Panc1 (cell line): ENCODE measurements at regions not wholly inside any gene's neighbourhood (a gene's known extent, or its start where the extent isn't known, plus 50 kb on each side); places are given as distances from the start of the nearest gene placed in this dataset.

Experiments used
- ATAC-seq: fragments of 200-7000 bp; cut with Tn5 transposase; 2 replicates; pipeline ENCODE4 v1.9.1; 2020; ENCODE audit warnings: mild to moderate bottlenecking, moderate library complexity
- BruUV-seq: library from RNA; stranded (reverse); fragments of 400-500 nt; replicated peaks from 2 replicates; lab custom pipeline; 2021; lab: Mats Ljungman, UMichigan
- CTCF ChIA-PET: fragments of 300-600 bp; sonication (Branson Sonifier 250); formaldehyde crosslinking; loops from one replicate; lab custom pipeline; 2022; ENCODE audit warnings: antibody characterized with exemption; lab: Charles Lee
- POLR2A ChIA-PET: fragments of 300-600 bp; sonication (Branson Sonifier 250); formaldehyde crosslinking; loops from one replicate; lab custom pipeline; 2022; ENCODE audit warnings: antibody characterized with exemption; lab: Charles Lee
- DNase-seq: peaks from one replicate; pipeline ENCODE4 v3.0.0-alpha.2; 2010; ENCODE audit warnings: low read depth, low spot score
- H3K27ac ChIP-seq: 2 replicates; pipeline ENCODE4 v1.5.1; 2011; ENCODE audit warnings: mild to moderate bottlenecking, low read length, inconsistent platforms
- H3K27me3 ChIP-seq: fragments of 200-500 bp; sonication (Bioruptor generic); 2 replicates; pipeline ENCODE4 v1.6.0; 2014; ENCODE audit warnings: low read length, inconsistent platforms; ENCODE audit not compliant: control insufficient read depth, insufficient read depth
- H3K36me3 ChIP-seq: fragments of 200-500 bp; sonication (Bioruptor generic); 2 replicates; pipeline ENCODE4 v1.5.1; 2014; ENCODE audit warnings: inconsistent platforms, mild to moderate bottlenecking, low read length, moderate library complexity; ENCODE audit not compliant: control insufficient read depth, insufficient read depth
- H3K4me1 ChIP-seq: 2 replicates; pipeline ENCODE4 v1.5.1; 2011; ENCODE audit warnings: inconsistent platforms, mild to moderate bottlenecking, low read length, moderate library complexity; ENCODE audit not compliant: control insufficient read depth, insufficient read depth
- H3K4me3 ChIP-seq, 2 experiments: 2 replicates each; pipeline ENCODE4 v1.5.1; 2011 to 2012; ENCODE audit warnings: low read depth in 2 of 2, low read length in 2 of 2, mild to moderate bottlenecking in 2 of 2, inconsistent platforms in 1 of 2, moderate library complexity in 1 of 2
- H3K9me3 ChIP-seq: fragments of 200-500 bp; sonication (Bioruptor generic); 2 replicates; pipeline ENCODE4 v1.5.1; 2014; ENCODE audit warnings: low read depth, mild to moderate bottlenecking, inconsistent platforms, low read length, moderate library complexity; ENCODE audit not compliant: control insufficient read depth, insufficient read depth
- CTCF ChIP-seq: fragments of 450-650 bp; IDR thresholded peaks from 2 replicates; pipeline ENCODE4 v1.5.1; 2017; ENCODE audit warnings: mild to moderate bottlenecking
- POLR2AphosphoS5 ChIP-seq: IDR thresholded peaks from 2 replicates; pipeline ENCODE4 v1.6.1; 2012; ENCODE audit warnings: mild to moderate bottlenecking, low read depth, low read length, moderate library complexity
- REST ChIP-seq, 2 experiments: IDR thresholded peaks; 2 replicates each; pipeline ENCODE4 v1.6.1; 2011 to 2012; ENCODE audit warnings: low read depth in 2 of 2, control low read depth in 1 of 2, low read length in 1 of 2, mild to moderate bottlenecking in 1 of 2, moderate library complexity in 1 of 2; ENCODE audit not compliant: insufficient read depth in 1 of 2
- SIN3A ChIP-seq: IDR thresholded peaks from 2 replicates; pipeline ENCODE4 v1.6.1; 2012; ENCODE audit warnings: low read depth, mild to moderate bottlenecking, low read length, moderate library complexity, borderline replicate concordance; ENCODE audit not compliant: insufficient read depth
- TCF7L2 ChIP-seq: IDR thresholded peaks from 2 replicates; pipeline ENCODE4 v1.6.1; 2011; ENCODE audit warnings: mild to moderate bottlenecking, low read depth, low read length, inconsistent platforms
- in situ Hi-C: cut with HindIII; loops from 2 replicates; pipeline ENCODE4 v1.10.0; 2016; ENCODE audit warnings: low sequenced_read_pairs, low pct_unique_long_range_greater_than_20kb
- intact Hi-C: fragments of 100-400 bp; cut with micrococcal nuclease; formaldehyde crosslinking; loops from one replicate; pipeline ENCODE4 v1.10.0; 2022; ENCODE audit not compliant: unreplicated experiment

GRCh38 chr4:124278477-124278876 is 434.1 kb downstream of the ANKRD50 start:
- Histone ChIP-seq H3K9me3 (no peaks in the 10 kb centered on the region), H3K27ac (no peak overlapping the region), H3K27me3 (no peaks in the 10 kb centered on the region), H3K36me3 (no peaks in the 10 kb centered on the region), H3K4me3 (no peak overlapping the region), H3K4me1 (no peaks in the 10 kb centered on the region)
- ATAC-seq (no peak), DNase-seq (no peak)
- TF ChIP-seq POLR2AphosphoS5, result no peak
- TF ChIP-seq CTCF, result no peak
- no peak for TF ChIP-seq SIN3A
- TF ChIP-seq REST (IDR thresholded peaks at IDR 0.05; ENCODE audit: insufficient read depth in 1 of 2, low read depth in 2 of 2, low read length in 1 of 2), result no peak
- no peak for TF ChIP-seq TCF7L2
- no TSS peak for BruUV-seq
- intact Hi-C loops, result no loop called here
- CTCF ChIA-PET, result no interaction called here
- in situ Hi-C loops, result no loop called here
- POLR2A ChIA-PET, result no interaction called here

- DNase-seq, result no peak
- TF ChIP-seq POLR2AphosphoS5, result no peak
- TF ChIP-seq REST (IDR thresholded peaks at IDR 0.05; ENCODE audit: insufficient read depth in 1 of 2, low read depth in 2 of 2, low read length in 1 of 2), result no peak
- TF ChIP-seq SIN3A, result no peak
- no peak for TF ChIP-seq CTCF
- no peak for TF ChIP-seq TCF7L2
- no peak for ATAC-seq
- in situ Hi-C loops, result no loop called here
- no TSS peak for BruUV-seq
- CTCF ChIA-PET, result no interaction called here
- Histone ChIP-seq H3K4me1 (no peaks in the 10 kb centered on the region), H3K4me3 (no peak overlapping the region), H3K27me3 (no peaks in the 10 kb centered on the region), H3K27ac (no peak overlapping the region), H3K9me3 (no peaks in the 10 kb centered on the region), H3K36me3 (no peaks in the 10 kb centered on the region)
- POLR2A ChIA-PET, result no interaction called here
- intact Hi-C loops, result no loop called here
These were observed 432.8 kb downstream of the ANKRD50 start for GRCh38 chr4:124279741-124280140.
